ENCODE measurements at regions not wholly inside any gene's neighbourhood (a gene's known extent, or its start where the extent isn't known, plus 50 kb on each side); places are given as distances from the start of the nearest gene placed in this dataset.

- TF ChIP-seq CTCF (IDR thresholded peaks at IDR 0.05) (no peak), POLR2A (IDR thresholded peaks at IDR 0.05) (no peak)
Measured at GRCh38 chr4:27218013-27218412, 357.4 kb downstream of the STIM2 start.

Measured in lower leg skin (tissue), 3 donors.